H9 (cell line): ENCODE measurements at regions not wholly inside any gene's neighbourhood (a gene's known extent, or its start where the extent isn't known, plus 50 kb on each side); places are given as distances from the start of the nearest gene placed in this dataset.
"Not testable (repeated sequence)": the region's sequence is repeated elsewhere in the genome, so short reads cannot be mapped to it uniquely, and the experiment has no call there.

Source experiments
- DNase-seq: peaks from one replicate; pipeline ENCODE4 v3.0.0-alpha.2; 2017
- H2AFZ ChIP-seq: one replicate; pipeline ENCODE4 v1.6.1; 2013; ENCODE audit warnings: mild to moderate bottlenecking, low read length, control low read depth, moderate library complexity
- H2AK5ac ChIP-seq: 2 replicates; pipeline ENCODE4 v1.6.1; 2013; ENCODE audit warnings: low read length, control low read depth, mixed read lengths; ENCODE audit not compliant: insufficient read length
- H2BK120ac ChIP-seq: one replicate; pipeline ENCODE4 v1.6.1; 2013; ENCODE audit warnings: low read depth, mild to moderate bottlenecking, low read length, control low read depth, inconsistent platforms; ENCODE audit not compliant: poor library complexity, severe bottlenecking
- H2BK12ac ChIP-seq: 2 replicates; pipeline ENCODE4 v1.6.1; 2013; ENCODE audit warnings: low read length, control low read depth, mixed read lengths, low read depth; ENCODE audit not compliant: insufficient read length
- H2BK15ac ChIP-seq: 2 replicates; pipeline ENCODE4 v1.6.1; 2013; ENCODE audit warnings: low read depth, low read length, control low read depth
- H2BK20ac ChIP-seq: one replicate; pipeline ENCODE4 v1.6.1; 2013; ENCODE audit warnings: low read depth, mild to moderate bottlenecking, low read length, control low read depth, inconsistent platforms; ENCODE audit not compliant: poor library complexity, severe bottlenecking
- H2BK5ac ChIP-seq: 2 replicates; pipeline ENCODE4 v1.6.1; 2013; ENCODE audit warnings: low read length, control low read depth, mixed read lengths; ENCODE audit not compliant: insufficient read length
- H3K14ac ChIP-seq: 2 replicates; pipeline ENCODE4 v1.6.1; 2013; ENCODE audit warnings: low read length, control low read depth; ENCODE audit not compliant: insufficient read depth
- H3K18ac ChIP-seq: 2 replicates; pipeline ENCODE4 v1.6.1; 2013; ENCODE audit warnings: low read depth, mild to moderate bottlenecking, mixed read lengths, low read length, control low read depth; ENCODE audit not compliant: insufficient read length
- H3K23ac ChIP-seq: 2 replicates; pipeline ENCODE4 v1.6.1; 2013; ENCODE audit warnings: low read length, control low read depth, mixed read lengths, low read depth; ENCODE audit not compliant: insufficient read length
- H3K23me2 ChIP-seq: 2 replicates; pipeline ENCODE4 v1.6.1; 2013; ENCODE audit warnings: low read depth, mild to moderate bottlenecking, mixed read lengths, low read length, control low read depth; ENCODE audit not compliant: insufficient read length, poor library complexity, severe bottlenecking
- H3K27ac ChIP-seq: 2 replicates; pipeline ENCODE4 v1.5.1; 2013; ENCODE audit warnings: low read length, control low read depth, mixed read lengths, low read depth; ENCODE audit not compliant: insufficient read length
- H3K27me3 ChIP-seq: 2 replicates; pipeline ENCODE4 v1.6.1; 2013; ENCODE audit warnings: low read length, control low read depth, inconsistent platforms; ENCODE audit not compliant: insufficient read depth
- H3K4ac ChIP-seq: 2 replicates; pipeline ENCODE4 v1.6.1; 2013; ENCODE audit warnings: low read depth, mild to moderate bottlenecking, control low read depth, inconsistent platforms, low read length, moderate library complexity
- H3K4me1 ChIP-seq: 2 replicates; pipeline ENCODE4 v1.6.1; 2013; ENCODE audit warnings: low read length, control low read depth, inconsistent platforms; ENCODE audit not compliant: insufficient read depth
- H3K4me2 ChIP-seq: 2 replicates; pipeline ENCODE4 v1.6.1; 2013; ENCODE audit warnings: low read length, control low read depth, mixed read lengths; ENCODE audit not compliant: insufficient read length, insufficient read depth
- H3K56ac ChIP-seq: 2 replicates; pipeline ENCODE4 v1.6.1; 2013; ENCODE audit warnings: low read depth, mild to moderate bottlenecking, mixed read lengths, low read length, control low read depth; ENCODE audit not compliant: insufficient read length
- H3K79me1 ChIP-seq: 2 replicates; pipeline ENCODE4 v1.6.1; 2013; ENCODE audit warnings: low read depth, mild to moderate bottlenecking, moderate library complexity, low read length, control low read depth, inconsistent platforms; ENCODE audit not compliant: insufficient read depth, poor library complexity, severe bottlenecking
- H3K79me2 ChIP-seq: 2 replicates; pipeline ENCODE4 v1.6.1; 2013; ENCODE audit warnings: low read length, control low read depth, inconsistent platforms; ENCODE audit not compliant: insufficient read depth
- H3K9ac ChIP-seq: 2 replicates; pipeline ENCODE4 v1.6.1; 2013; ENCODE audit warnings: low read length, control low read depth, mixed read lengths; ENCODE audit not compliant: insufficient read length; ENCODE audit errors: extremely low read depth
- H3K9me3 ChIP-seq: one replicate; pipeline ENCODE4 v1.6.1; 2013; ENCODE audit warnings: low read depth, low read length, inconsistent platforms; ENCODE audit not compliant: control insufficient read depth
- H3T11ph ChIP-seq: one replicate; pipeline ENCODE4 v1.6.1; 2013; ENCODE audit warnings: mild to moderate bottlenecking, low read length, control low read depth, inconsistent platforms
- H4K20me1 ChIP-seq: one replicate; pipeline ENCODE4 v1.6.1; 2013; ENCODE audit not compliant: control insufficient read depth, insufficient read length, insufficient read depth
- H4K5ac ChIP-seq: 2 replicates; pipeline ENCODE4 v1.6.1; 2013; ENCODE audit warnings: low read depth, mild to moderate bottlenecking, mixed read lengths, low read length, control low read depth; ENCODE audit not compliant: insufficient read length
- H4K8ac ChIP-seq: replicated peaks from 2 replicates; pipeline ENCODE4 v1.6.1; 2013; ENCODE audit warnings: low read length, control low read depth, mixed read lengths, low read depth; ENCODE audit not compliant: insufficient read length
- H4K91ac ChIP-seq: 2 replicates; pipeline ENCODE4 v1.6.1; 2013; ENCODE audit warnings: low read depth, mild to moderate bottlenecking, moderate library complexity, mixed read lengths, low read length, control low read depth; ENCODE audit not compliant: insufficient read length
- H3K27ac Mint-ChIP-seq, 3 experiments: 2 replicates in 2 of 3; 3 replicates in 1 of 3; pipeline ENCODE4 v1.8.0; 2020 to 2021; ENCODE audit warnings: mixed read lengths in 3 of 3, mild to moderate bottlenecking in 1 of 3, moderate library complexity in 1 of 3
- H3K27me3 Mint-ChIP-seq: 2 replicates; pipeline ENCODE4 v1.8.0; 2021; ENCODE audit warnings: low read depth, mild to moderate bottlenecking, moderate library complexity, mixed read lengths
- H3K36me3 Mint-ChIP-seq, 3 experiments: 2 replicates in 2 of 3; 3 replicates in 1 of 3; pipeline ENCODE4 v1.8.0; 2020 to 2021; ENCODE audit warnings: low read depth in 3 of 3, mixed read lengths in 3 of 3; ENCODE audit not compliant: insufficient read depth in 1 of 3
- H3K4me1 Mint-ChIP-seq, 2 experiments: 2 replicates each; pipeline ENCODE4 v1.8.0; 2020; ENCODE audit warnings: mixed read lengths in 2 of 2
- H3K4me3 Mint-ChIP-seq, 2 experiments: 2 replicates in 1 of 2; 3 replicates in 1 of 2; pipeline ENCODE4 v1.8.0; 2020 to 2021; ENCODE audit warnings: mild to moderate bottlenecking in 2 of 2, mixed read lengths in 2 of 2, moderate library complexity in 1 of 2
- H3K9me3 Mint-ChIP-seq, 2 experiments: 2 replicates in 1 of 2; 3 replicates in 1 of 2; pipeline ENCODE4 v1.8.0; 2020; ENCODE audit warnings: mild to moderate bottlenecking in 2 of 2, mixed read lengths in 2 of 2, moderate library complexity in 1 of 2
- CTCF ChIP-seq: fragments of 200-600 bp; sonication (generic); conservative IDR thresholded peaks from 3 replicates; pipeline ENCODE4 v1.8.0; 2021; ENCODE audit warnings: antibody characterized with exemption, mild to moderate bottlenecking
- WGBS: extraction: QIAGEN DNeasy Blood & Tissue Kit; methylation state at CpG from one replicate; pipeline ENCODE4 v1.1.7; 2013; ENCODE audit warnings: missing lambda C conversion rate, low lambda C conversion rate, mixed read lengths; ENCODE audit not compliant: insufficient read length; ENCODE audit errors: extremely low coverage; 5-methylcytosine and 5-hydroxymethylcytosine counted together

DNA sequence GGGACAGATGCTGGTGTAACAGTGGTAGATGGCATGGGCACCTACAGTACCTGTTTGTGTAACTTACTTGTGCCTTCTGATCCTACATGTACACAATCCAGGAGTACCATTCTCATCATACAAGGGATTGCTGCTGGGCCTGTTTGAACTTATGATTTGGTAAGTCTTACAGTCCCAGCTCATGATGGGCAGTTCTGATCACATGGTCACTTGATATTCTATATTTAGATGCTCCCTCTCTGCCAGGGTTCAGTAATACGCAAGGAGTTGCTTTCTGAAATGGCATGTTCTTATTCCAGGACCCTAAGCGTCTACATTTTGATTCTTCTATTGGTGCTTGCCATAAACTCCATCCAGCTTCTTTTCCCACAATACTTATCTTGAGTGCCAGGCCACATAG is 54.4 kb upstream of the ATP6AP2 start:
- no peak for TF ChIP-seq CTCF
- Histone ChIP-seq H4K91ac (no peak overlapping the region), H3K14ac (no peak overlapping the region), H3K9ac (no peak overlapping the region), H4K5ac (no peak overlapping the region), H2BK20ac (no peak overlapping the region), H2AK5ac (no peak overlapping the region), H4K8ac (no peak overlapping the region), H3K56ac (no peak overlapping the region), H3K27ac (no peak overlapping the region), H2BK15ac (no peak overlapping the region), H3K23me2 (no peaks in the 10 kb centered on the region), H3K4me2 (no peak overlapping the region), H2BK5ac (no peak overlapping the region), H3K79me1 (no peaks in the 10 kb centered on the region), H3K79me2 (no peaks in the 10 kb centered on the region), H3K18ac (no peak overlapping the region), H3K9me3 (no peaks in the 10 kb centered on the region), H2BK12ac (no peak overlapping the region), H4K20me1 (no peaks in the 10 kb centered on the region), H2BK120ac (no peak overlapping the region), H3K4ac (no peak overlapping the region), H3K27me3 (no peaks in the 10 kb centered on the region), H2AFZ (no peak overlapping the region), H3K4me1 (peaks cover 2% of the 10 kb centered on the region; the same call in 1 of the 2 replicates), H3T11ph (no peak overlapping the region), H3K23ac (no peak overlapping the region)
- peaks cover 60 to 67% of the 10 kb centered on the region in 2 experiments for H3K9me3 Mint-ChIP-seq
- H3K36me3 Mint-ChIP-seq: no peaks in the 10 kb centered on the region; a peak in 1 of 7 replicates
- H3K4me3 Mint-ChIP-seq: no peak overlapping the region
- peaks cover 2% of the 10 kb centered on the region; the same call in 1 of the 2 replicates for H3K27me3 Mint-ChIP-seq
- peaks cover 3 to 8% of the 10 kb centered on the region in 2 experiments for H3K4me1 Mint-ChIP-seq
- DNase-seq: no peak
- H3K27ac Mint-ChIP-seq: no peak overlapping the region
- WGBS: no CpG with 5 or more reads among the region's 2 CpGs

DNA sequence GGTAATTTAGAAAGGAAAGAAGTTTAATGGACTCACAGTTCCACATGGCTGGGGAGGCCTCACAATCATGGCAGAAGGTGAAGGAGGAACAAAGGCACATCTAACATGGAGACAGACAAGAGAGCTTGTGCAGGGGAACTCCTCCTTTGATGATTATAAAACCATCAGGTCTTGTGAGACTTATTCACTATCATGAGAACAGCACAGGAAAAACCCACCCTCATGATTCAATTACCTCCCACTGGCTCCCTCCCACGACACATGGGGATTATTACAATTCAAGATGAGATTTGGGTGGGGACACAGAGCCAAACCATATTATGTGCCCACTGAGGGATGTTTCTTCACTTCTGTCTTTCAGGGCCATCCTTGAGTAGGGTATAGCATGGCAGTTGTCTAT is 54.9 kb upstream of the ATP6AP2 start:
- H3K23ac ChIP-seq, H3K27ac Mint-ChIP-seq: not testable (repeated sequence)

More for the DNA sequence above, 54.9 kb upstream of the ATP6AP2 start:
- H2BK15ac ChIP-seq, H3K4me2 ChIP-seq, H2AK5ac ChIP-seq, H4K20me1 ChIP-seq, DNase-seq, H3K27ac ChIP-seq, H3K4me3 Mint-ChIP-seq, H3K79me1 ChIP-seq, H2BK12ac ChIP-seq, H2BK20ac ChIP-seq, H3K9me3 ChIP-seq, H2AFZ ChIP-seq, H3K14ac ChIP-seq, H3K18ac ChIP-seq, H3K23me2 ChIP-seq, H3K9ac ChIP-seq, H3T11ph ChIP-seq, H3K79me2 ChIP-seq, H3K27me3 ChIP-seq, H3K4me1 Mint-ChIP-seq, H2BK5ac ChIP-seq, H4K5ac ChIP-seq, H3K36me3 Mint-ChIP-seq, H3K4ac ChIP-seq, H3K56ac ChIP-seq, H3K4me1 ChIP-seq, H4K91ac ChIP-seq, H4K8ac ChIP-seq, H3K27me3 Mint-ChIP-seq, H2BK120ac ChIP-seq: not testable (repeated sequence)
- no CpG with 5 or more reads among the region's 1 CpG for WGBS
- H3K9me3 Mint-ChIP-seq: peaks cover 63 to 69% of the 10 kb centered on the region in 2 experiments
